Endodermal cell (in vitro differentiated cells): ENCODE measurements at regions not wholly inside any gene's neighbourhood (a gene's known extent, or its start where the extent isn't known, plus 50 kb on each side); places are given as distances from the start of the nearest gene placed in this dataset.

Experiments used
- DNase-seq: peaks from one replicate; pipeline ENCODE4 v3.0.0-alpha.2; 2017
- H3K27ac ChIP-seq: 2 replicates; pipeline ENCODE4 v1.5.1; 2013; ENCODE audit warnings: mild to moderate bottlenecking, low read depth, low read length, moderate library complexity
- H3K27me3 ChIP-seq: 2 replicates; pipeline ENCODE4 v1.6.1; 2013; ENCODE audit warnings: mild to moderate bottlenecking, low read length, moderate library complexity; ENCODE audit not compliant: insufficient read depth, control insufficient read depth, poor library complexity, severe bottlenecking
- H3K36me3 ChIP-seq: 2 replicates; pipeline ENCODE4 v1.7.0; 2013; ENCODE audit warnings: mild to moderate bottlenecking, low read length, moderate library complexity; ENCODE audit not compliant: control insufficient read depth, insufficient read depth
- H3K4me1 ChIP-seq: one replicate; pipeline ENCODE4 v1.7.0; 2013; ENCODE audit warnings: low read length; ENCODE audit not compliant: control insufficient read depth, insufficient read depth
- H3K4me3 ChIP-seq: 2 replicates; pipeline ENCODE4 v1.5.1; 2013; ENCODE audit warnings: mild to moderate bottlenecking, low read length, moderate library complexity
- H3K9ac ChIP-seq: 2 replicates; pipeline ENCODE4 v1.6.1; 2013; ENCODE audit warnings: mild to moderate bottlenecking, low read length, moderate library complexity; ENCODE audit not compliant: poor library complexity, severe bottlenecking; ENCODE audit errors: extremely low read depth
- H3K9me3 ChIP-seq: 2 replicates; pipeline ENCODE4 v1.6.1; 2013; ENCODE audit warnings: mild to moderate bottlenecking, low read length, moderate library complexity; ENCODE audit not compliant: control insufficient read depth
- H3K27ac Mint-ChIP-seq: 2 replicates; pipeline ENCODE4 v1.8.0; 2020; ENCODE audit warnings: mixed read lengths
- H3K27me3 Mint-ChIP-seq: 2 replicates; pipeline ENCODE4 v1.8.0; 2021; ENCODE audit warnings: mild to moderate bottlenecking, mixed read lengths; ENCODE audit not compliant: insufficient read depth
- H3K36me3 Mint-ChIP-seq: 2 replicates; pipeline ENCODE4 v1.8.0; 2020; ENCODE audit warnings: low read depth, mixed read lengths
- H3K4me1 Mint-ChIP-seq: 2 replicates; pipeline ENCODE4 v1.8.0; 2020; ENCODE audit warnings: mixed read lengths
- H3K4me3 Mint-ChIP-seq: 2 replicates; pipeline ENCODE4 v1.8.0; 2020; ENCODE audit warnings: mild to moderate bottlenecking, moderate library complexity, mixed read lengths
- H3K9me3 Mint-ChIP-seq: 2 replicates; pipeline ENCODE4 v1.8.0; 2020; ENCODE audit warnings: mild to moderate bottlenecking, mixed read lengths
- WGBS, 2 experiments: methylation state at CpG; one replicate each; pipeline versions ENCODE4 v1.1.5 to v1.1.7; 2013; ENCODE audit warnings: missing lambda C conversion rate in 2 of 2, mixed read lengths in 1 of 2; ENCODE audit not compliant: insufficient coverage in 1 of 2, insufficient read length in 1 of 2; 5-methylcytosine and 5-hydroxymethylcytosine counted together
- TF ChIP-seq, protein P1 (sequence below): fragments of 200-600 bp; sonication (generic); conservative IDR thresholded peaks from 2 replicates; pipeline ENCODE4 v1.5.0; 2021; ENCODE audit warnings: antibody characterized with exemption, mild to moderate bottlenecking

DNA sequence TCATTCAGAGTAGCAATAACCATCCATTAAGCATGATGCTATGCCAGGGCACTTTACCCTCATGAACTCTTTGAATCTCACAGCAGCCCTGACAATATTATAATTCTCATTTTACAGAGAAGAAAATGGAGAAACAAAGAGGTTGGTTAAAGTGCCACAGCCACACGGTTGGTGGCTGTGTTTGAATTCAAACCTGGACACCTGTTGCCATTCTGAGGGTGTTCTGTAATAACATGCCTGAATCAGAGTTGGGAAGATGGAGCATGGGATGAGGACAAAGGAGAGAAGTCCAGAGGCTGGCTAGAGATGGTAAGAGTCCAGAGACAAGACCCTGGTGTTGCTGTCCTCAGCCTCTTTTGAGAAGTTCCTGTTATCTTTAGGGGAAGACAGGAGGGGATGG lies 127.7 kb downstream of the DHX35 start:
- H3K4me3 Mint-ChIP-seq, result no peak overlapping the region
- peaks cover 42% of the 10 kb centered on the region for H3K4me1 Mint-ChIP-seq
- no peak for DNase-seq
- TF ChIP-seq, protein P1, sequence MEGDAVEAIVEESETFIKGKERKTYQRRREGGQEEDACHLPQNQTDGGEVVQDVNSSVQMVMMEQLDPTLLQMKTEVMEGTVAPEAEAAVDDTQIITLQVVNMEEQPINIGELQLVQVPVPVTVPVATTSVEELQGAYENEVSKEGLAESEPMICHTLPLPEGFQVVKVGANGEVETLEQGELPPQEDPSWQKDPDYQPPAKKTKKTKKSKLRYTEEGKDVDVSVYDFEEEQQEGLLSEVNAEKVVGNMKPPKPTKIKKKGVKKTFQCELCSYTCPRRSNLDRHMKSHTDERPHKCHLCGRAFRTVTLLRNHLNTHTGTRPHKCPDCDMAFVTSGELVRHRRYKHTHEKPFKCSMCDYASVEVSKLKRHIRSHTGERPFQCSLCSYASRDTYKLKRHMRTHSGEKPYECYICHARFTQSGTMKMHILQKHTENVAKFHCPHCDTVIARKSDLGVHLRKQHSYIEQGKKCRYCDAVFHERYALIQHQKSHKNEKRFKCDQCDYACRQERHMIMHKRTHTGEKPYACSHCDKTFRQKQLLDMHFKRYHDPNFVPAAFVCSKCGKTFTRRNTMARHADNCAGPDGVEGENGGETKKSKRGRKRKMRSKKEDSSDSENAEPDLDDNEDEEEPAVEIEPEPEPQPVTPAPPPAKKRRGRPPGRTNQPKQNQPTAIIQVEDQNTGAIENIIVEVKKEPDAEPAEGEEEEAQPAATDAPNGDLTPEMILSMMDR, result no peak
- no peaks in the 10 kb centered on the region for H3K36me3 ChIP-seq
- peaks cover 3% of the 10 kb centered on the region for H3K4me1 ChIP-seq
- H3K27me3 ChIP-seq, result peaks cover 42% of the 10 kb centered on the region
- H3K9me3 ChIP-seq, result peaks cover 13% of the 10 kb centered on the region
- H3K36me3 Mint-ChIP-seq, result peaks cover 5% of the 10 kb centered on the region
- no peak overlapping the region for H3K4me3 ChIP-seq
- H3K27ac ChIP-seq, result no peak overlapping the region
- peaks cover 42% of the 10 kb centered on the region for H3K27me3 Mint-ChIP-seq
- no peak overlapping the region for H3K27ac Mint-ChIP-seq
- no peak overlapping the region for H3K9ac ChIP-seq
- 80 to 89% methylated on average over 1 of the region's 1 CpG for WGBS, 2 experiments
- H3K9me3 Mint-ChIP-seq, result peaks cover 11% of the 10 kb centered on the region
